ENCODE measurements at regions not wholly inside any gene's neighbourhood (a gene's known extent, or its start where the extent isn't known, plus 50 kb on each side); places are given as distances from the start of the nearest gene placed in this dataset.

DNA sequence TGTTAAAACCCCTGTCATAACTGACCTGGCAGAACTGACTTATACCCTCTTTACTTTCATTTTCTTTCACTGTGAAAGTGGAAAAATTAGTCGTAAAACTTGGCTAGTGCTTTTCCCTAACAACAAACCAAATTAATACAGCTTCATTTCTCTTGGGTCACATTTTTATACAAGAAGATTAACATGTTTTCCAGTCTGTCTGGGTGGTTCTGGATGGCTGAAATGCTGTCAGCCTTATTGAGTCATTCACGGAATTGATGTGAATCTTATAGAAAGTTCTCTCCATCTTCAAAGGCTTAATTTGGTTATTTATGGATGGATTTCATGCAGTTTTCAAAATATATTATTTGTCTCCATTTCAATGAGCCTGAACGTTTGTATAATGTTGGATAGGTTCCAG is 440.0 kb downstream of the KCTD12 start:
- H3K9me3 ChIP-seq, result no peaks in the 10 kb centered on the region
- H3K27ac ChIP-seq, result no peak overlapping the region
- H3K36me3 ChIP-seq, result no peaks in the 10 kb centered on the region
- intact Hi-C loops (cut with DNase I), result no loop called here
- DNase-seq, result no peak
- no peaks in the 10 kb centered on the region for H3K27me3 ChIP-seq
- H3K4me1 ChIP-seq (ENCODE audit: insufficient read depth), result no peaks in the 10 kb centered on the region
- TF ChIP-seq, protein P1, sequence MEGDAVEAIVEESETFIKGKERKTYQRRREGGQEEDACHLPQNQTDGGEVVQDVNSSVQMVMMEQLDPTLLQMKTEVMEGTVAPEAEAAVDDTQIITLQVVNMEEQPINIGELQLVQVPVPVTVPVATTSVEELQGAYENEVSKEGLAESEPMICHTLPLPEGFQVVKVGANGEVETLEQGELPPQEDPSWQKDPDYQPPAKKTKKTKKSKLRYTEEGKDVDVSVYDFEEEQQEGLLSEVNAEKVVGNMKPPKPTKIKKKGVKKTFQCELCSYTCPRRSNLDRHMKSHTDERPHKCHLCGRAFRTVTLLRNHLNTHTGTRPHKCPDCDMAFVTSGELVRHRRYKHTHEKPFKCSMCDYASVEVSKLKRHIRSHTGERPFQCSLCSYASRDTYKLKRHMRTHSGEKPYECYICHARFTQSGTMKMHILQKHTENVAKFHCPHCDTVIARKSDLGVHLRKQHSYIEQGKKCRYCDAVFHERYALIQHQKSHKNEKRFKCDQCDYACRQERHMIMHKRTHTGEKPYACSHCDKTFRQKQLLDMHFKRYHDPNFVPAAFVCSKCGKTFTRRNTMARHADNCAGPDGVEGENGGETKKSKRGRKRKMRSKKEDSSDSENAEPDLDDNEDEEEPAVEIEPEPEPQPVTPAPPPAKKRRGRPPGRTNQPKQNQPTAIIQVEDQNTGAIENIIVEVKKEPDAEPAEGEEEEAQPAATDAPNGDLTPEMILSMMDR (IDR thresholded peaks at IDR 0.05), result no peak
- TF ChIP-seq POLR2A (IDR thresholded peaks at IDR 0.05) (no peak), EP300 (IDR thresholded peaks at IDR 0.05) (no peak)
- H3K4me3 ChIP-seq, result no peak overlapping the region
- 16 to 24% (median 17%) methylated on average over 3 of the region's 3 CpGs for WGBS, 3 donors

DNA sequence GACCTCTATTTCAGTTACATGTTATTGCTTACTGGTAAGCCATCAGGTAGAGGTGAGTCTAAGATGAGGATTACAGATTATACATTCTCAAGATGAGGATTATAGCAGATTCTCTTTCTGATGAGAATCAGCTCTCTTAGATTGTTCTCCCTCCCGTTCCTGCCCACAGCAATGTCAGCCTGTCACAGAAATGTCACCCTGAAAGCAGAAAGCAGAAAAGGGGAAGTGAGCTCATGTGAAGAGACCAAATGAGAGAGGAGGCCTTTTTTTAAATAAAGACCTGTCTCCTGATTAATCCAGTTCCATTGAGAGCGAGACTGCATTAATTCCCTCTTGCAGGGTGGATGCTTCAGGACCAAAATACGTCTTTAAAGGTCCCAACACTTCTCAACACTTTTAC is 445.6 kb downstream of the KCTD12 start:
- WGBS, 3 donors, result 90 to 93% (median 90%) methylated on average over 3 of the region's 3 CpGs

DNA sequence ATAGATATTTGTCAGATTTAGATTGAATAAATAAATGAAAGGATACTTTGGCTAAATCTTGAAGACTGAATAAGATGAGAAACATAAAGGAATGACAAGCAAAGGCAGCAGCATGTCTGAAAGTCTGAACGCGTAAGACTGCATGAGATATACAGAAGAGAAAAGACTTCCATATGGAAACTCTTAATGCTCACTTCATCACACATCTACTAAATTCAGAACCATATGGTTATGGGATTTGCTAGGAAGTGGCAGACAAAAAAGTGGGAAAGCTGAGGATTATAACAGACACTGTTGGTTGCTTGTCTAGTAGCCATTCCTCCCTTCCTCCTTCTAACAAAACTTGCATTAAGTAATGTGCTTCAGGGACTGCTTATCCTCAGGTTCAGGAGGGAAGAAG is 446.7 kb downstream of the KCTD12 start:
- WGBS, 3 donors, result 95 to 96% (median 96%) methylated on average over 2 of the region's 2 CpGs
- H3K36me3 ChIP-seq, result no peaks in the 10 kb centered on the region
- H3K9me3 ChIP-seq, result no peaks in the 10 kb centered on the region
- DNase-seq, result no peak
- H3K4me3 ChIP-seq, result no peak overlapping the region
- TF ChIP-seq, protein P1 (IDR thresholded peaks at IDR 0.05), result no peak
- TF ChIP-seq EP300 (IDR thresholded peaks at IDR 0.05) (no peak), POLR2A (IDR thresholded peaks at IDR 0.05) (no peak)
- no peak overlapping the region for H3K27ac ChIP-seq
- intact Hi-C loops (cut with DNase I), result no loop called here
- H3K4me1 ChIP-seq (ENCODE audit: insufficient read depth), result no peaks in the 10 kb centered on the region
- H3K27me3 ChIP-seq, result no peaks in the 10 kb centered on the region

More for the DNA sequence above, 445.6 kb downstream of the KCTD12 start:
- H3K4me1 ChIP-seq (ENCODE audit: insufficient read depth), result no peaks in the 10 kb centered on the region
- TF ChIP-seq EP300 (IDR thresholded peaks at IDR 0.05), result no peak
- TF ChIP-seq, protein P1 (IDR thresholded peaks at IDR 0.05), result no peak
- no peak for TF ChIP-seq POLR2A (IDR thresholded peaks at IDR 0.05)
- no peaks in the 10 kb centered on the region for H3K9me3 ChIP-seq
- no peaks in the 10 kb centered on the region for H3K27me3 ChIP-seq
- intact Hi-C loops (cut with DNase I), result no loop called here
- no peak for DNase-seq
- no peak overlapping the region for H3K4me3 ChIP-seq
- no peak overlapping the region for H3K27ac ChIP-seq
- H3K36me3 ChIP-seq, result no peaks in the 10 kb centered on the region

DNA sequence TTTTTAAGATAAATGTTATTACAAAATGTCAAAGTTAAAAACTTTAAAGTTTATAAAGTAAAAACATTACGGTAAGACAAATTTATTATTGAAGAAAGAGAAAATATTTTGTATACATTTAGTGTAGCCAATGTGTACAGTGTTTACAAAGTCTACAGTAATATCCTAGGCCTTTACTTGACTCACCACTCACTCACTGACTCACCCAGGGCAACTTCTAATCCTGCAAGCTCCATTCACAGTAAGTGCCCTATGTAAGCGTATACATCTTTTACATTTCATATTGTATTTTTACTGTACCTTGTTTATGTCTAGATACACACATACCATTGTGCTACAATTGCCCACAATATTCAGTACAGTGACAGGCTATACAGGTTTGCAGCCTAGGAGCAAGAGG is 448.2 kb downstream of the KCTD12 start:
- 87 to 93% (median 92%) methylated on average over 2 of the region's 2 CpGs for WGBS, 3 donors
- no peaks in the 10 kb centered on the region for H3K36me3 ChIP-seq
- H3K9me3 ChIP-seq, result no peaks in the 10 kb centered on the region
- no peak for DNase-seq
- no peaks in the 10 kb centered on the region for H3K4me1 ChIP-seq (ENCODE audit: insufficient read depth)
- intact Hi-C loops (cut with DNase I), result no loop called here
- TF ChIP-seq, protein P1 (IDR thresholded peaks at IDR 0.05), result no peak
- TF ChIP-seq EP300 (IDR thresholded peaks at IDR 0.05) (no peak), POLR2A (IDR thresholded peaks at IDR 0.05) (no peak)
- H3K27me3 ChIP-seq, result no peaks in the 10 kb centered on the region
- no peak overlapping the region for H3K27ac ChIP-seq
- H3K4me3 ChIP-seq, result no peak overlapping the region

DNA sequence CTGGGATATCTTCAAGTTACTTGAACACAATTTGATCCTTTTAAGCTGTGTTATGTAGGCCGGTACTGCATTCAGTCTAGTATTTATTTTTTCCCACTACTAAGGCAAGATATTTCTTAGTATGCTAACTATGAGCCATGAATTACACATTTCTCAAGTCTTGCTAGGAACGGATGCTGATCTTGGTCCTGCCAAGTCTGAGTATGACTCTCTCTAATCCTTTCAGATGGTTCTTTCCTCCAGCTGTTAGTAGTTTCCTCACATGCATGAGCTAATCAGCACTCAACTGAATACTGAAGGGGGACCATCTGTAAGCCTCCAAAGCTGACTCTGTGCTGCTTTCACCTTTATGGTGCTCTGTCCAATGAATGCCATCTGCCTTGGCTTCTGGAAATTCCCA is 460.3 kb downstream of the KCTD12 start:
- Histone ChIP-seq H3K27ac (no peak overlapping the region), H3K36me3 (no peaks in the 10 kb centered on the region), H3K4me3 (no peak overlapping the region), H3K9me3 (no peaks in the 10 kb centered on the region), H3K4me1 (ENCODE audit: insufficient read depth) (no peaks in the 10 kb centered on the region), H3K27me3 (no peaks in the 10 kb centered on the region)
- TF ChIP-seq EP300 (IDR thresholded peaks at IDR 0.05) (no peak), POLR2A (IDR thresholded peaks at IDR 0.05) (no peak)
- TF ChIP-seq, protein P1 (IDR thresholded peaks at IDR 0.05), result no peak
- intact Hi-C loops (cut with DNase I), result no loop called here
- 0 to 9% (median 1%) methylated on average over 2 of the region's 2 CpGs for WGBS, 3 donors
- DNase-seq, result no peak

All from ovary (tissue), 7 donors.